Natural killer cell (primary cell): ENCODE measurements at regions not wholly inside any gene's neighbourhood (a gene's known extent, or its start where the extent isn't known, plus 50 kb on each side); places are given as distances from the start of the nearest gene placed in this dataset.

Experiments used
- ATAC-seq, 3 donors: fragments of 150-1000 bp in 2 of 3; fragments of 200-7000 bp in 1 of 3; cut with Tn5 transposase; 1 replicate in 1 of 3; 2 replicates in 2 of 3; pipeline ENCODE4 v1.10.0; 2021; ENCODE audit warnings: mild to moderate bottlenecking in 2 of 3, moderate library complexity in 2 of 3
- DNase-seq, 2 donors: peaks; one replicate each; pipeline versions ENCODE4 v3.0.0 to v3.0.0-alpha.2; 2013 to 2021; ENCODE audit warnings: mixed read lengths in 1 of 2
- H3K27ac ChIP-seq: one replicate; pipeline ENCODE4 v1.5.1; 2013; ENCODE audit warnings: mild to moderate bottlenecking, low read length
- H3K27me3 ChIP-seq: one replicate; pipeline ENCODE4 v1.6.1; 2013; ENCODE audit warnings: low read length; ENCODE audit not compliant: control insufficient read depth, insufficient read depth
- H3K36me3 ChIP-seq: one replicate; pipeline ENCODE4 v1.6.1; 2013; ENCODE audit warnings: low read length; ENCODE audit not compliant: control insufficient read depth, insufficient read depth
- H3K4me1 ChIP-seq: one replicate; pipeline ENCODE4 v1.6.1; 2013; ENCODE audit warnings: low read length; ENCODE audit not compliant: control insufficient read depth, insufficient read depth
- H3K4me3 ChIP-seq: one replicate; pipeline ENCODE4 v1.5.1; 2013; ENCODE audit warnings: low read length
- H3K9me3 ChIP-seq: one replicate; pipeline ENCODE4 v1.6.1; 2013; ENCODE audit warnings: low read length; ENCODE audit not compliant: control insufficient read depth, insufficient read depth
- H3K27ac Mint-ChIP-seq, 2 donors: one replicate each; pipeline ENCODE4 v1.8.0; 2022; ENCODE audit warnings: mild to moderate bottlenecking in 2 of 2, mixed read lengths in 2 of 2, moderate library complexity in 1 of 2
- H3K27me3 Mint-ChIP-seq, 2 donors: one replicate each; pipeline ENCODE4 v1.8.0; 2022; ENCODE audit warnings: low read depth in 2 of 2, mixed read lengths in 2 of 2
- H3K36me3 Mint-ChIP-seq: one replicate; pipeline ENCODE4 v1.8.0; 2022; ENCODE audit warnings: mixed read lengths
- H3K4me1 Mint-ChIP-seq, 2 donors: one replicate each; pipeline ENCODE4 v1.8.0; 2022; ENCODE audit warnings: mixed read lengths in 2 of 2
- H3K4me3 Mint-ChIP-seq: one replicate; pipeline ENCODE4 v1.8.0; 2022; ENCODE audit warnings: mild to moderate bottlenecking, moderate library complexity, mixed read lengths
- H3K9me3 Mint-ChIP-seq, 2 donors: one replicate each; pipeline ENCODE4 v1.8.0; 2022; ENCODE audit warnings: mixed read lengths in 2 of 2
- WGBS: methylation state at CpG from one replicate; pipeline ENCODE4 v1.1.7; 2013; ENCODE audit warnings: missing lambda C conversion rate; ENCODE audit not compliant: insufficient coverage; 5-methylcytosine and 5-hydroxymethylcytosine counted together
- intact Hi-C: fragments of 100-400 bp; cut with micrococcal nuclease; formaldehyde crosslinking; loops from one replicate; pipeline ENCODE4 v1.14.2; 2022
- TF ChIP-seq, protein P1 (sequence below): fragments of 200-600 bp; IDR thresholded peaks from one replicate; pipeline ENCODE4 v1.8.0; 2022; ENCODE audit warnings: antibody characterized with exemption

DNA sequence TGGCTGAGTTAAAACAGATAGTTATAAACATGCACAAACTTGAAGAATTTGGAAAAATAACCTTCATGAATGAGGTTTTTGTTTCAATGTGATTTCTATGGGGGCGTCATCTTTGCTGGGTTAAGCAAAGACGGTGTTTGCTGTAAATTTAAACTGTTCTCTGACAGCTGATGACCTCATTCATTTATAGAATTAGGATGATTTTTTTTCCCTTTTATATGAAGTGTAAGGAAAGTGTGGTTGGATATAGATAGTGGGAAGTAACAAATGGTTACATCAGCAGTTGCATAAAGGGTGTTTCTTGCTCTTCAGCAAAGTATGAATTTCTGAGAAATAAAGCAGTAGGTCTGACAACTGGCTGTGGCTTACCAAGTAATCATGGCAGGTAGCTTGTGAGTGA, 137.2 kb upstream of the CENPW start:
- no peak overlapping the region for H3K27ac ChIP-seq
- intact Hi-C loops = no loop called here
- TF ChIP-seq, protein P1, sequence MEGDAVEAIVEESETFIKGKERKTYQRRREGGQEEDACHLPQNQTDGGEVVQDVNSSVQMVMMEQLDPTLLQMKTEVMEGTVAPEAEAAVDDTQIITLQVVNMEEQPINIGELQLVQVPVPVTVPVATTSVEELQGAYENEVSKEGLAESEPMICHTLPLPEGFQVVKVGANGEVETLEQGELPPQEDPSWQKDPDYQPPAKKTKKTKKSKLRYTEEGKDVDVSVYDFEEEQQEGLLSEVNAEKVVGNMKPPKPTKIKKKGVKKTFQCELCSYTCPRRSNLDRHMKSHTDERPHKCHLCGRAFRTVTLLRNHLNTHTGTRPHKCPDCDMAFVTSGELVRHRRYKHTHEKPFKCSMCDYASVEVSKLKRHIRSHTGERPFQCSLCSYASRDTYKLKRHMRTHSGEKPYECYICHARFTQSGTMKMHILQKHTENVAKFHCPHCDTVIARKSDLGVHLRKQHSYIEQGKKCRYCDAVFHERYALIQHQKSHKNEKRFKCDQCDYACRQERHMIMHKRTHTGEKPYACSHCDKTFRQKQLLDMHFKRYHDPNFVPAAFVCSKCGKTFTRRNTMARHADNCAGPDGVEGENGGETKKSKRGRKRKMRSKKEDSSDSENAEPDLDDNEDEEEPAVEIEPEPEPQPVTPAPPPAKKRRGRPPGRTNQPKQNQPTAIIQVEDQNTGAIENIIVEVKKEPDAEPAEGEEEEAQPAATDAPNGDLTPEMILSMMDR = no peak
- H3K9me3 ChIP-seq = no peaks in the 10 kb centered on the region
- no peak overlapping the region for H3K4me3 Mint-ChIP-seq
- H3K4me1 ChIP-seq = no peaks in the 10 kb centered on the region
- no peaks in the 10 kb centered on the region for H3K27me3 Mint-ChIP-seq
- ATAC-seq (no peak), DNase-seq (no peak)
- H3K36me3 Mint-ChIP-seq = no peaks in the 10 kb centered on the region
- no peaks in the 10 kb centered on the region for H3K4me1 Mint-ChIP-seq
- H3K36me3 ChIP-seq = no peaks in the 10 kb centered on the region
- no peak overlapping the region for H3K27ac Mint-ChIP-seq
- no peak overlapping the region for H3K4me3 ChIP-seq
- H3K27me3 ChIP-seq = no peaks in the 10 kb centered on the region
- no peaks in the 10 kb centered on the region for H3K9me3 Mint-ChIP-seq
- 100% methylated on average over 2 of the region's 2 CpGs for WGBS

DNA sequence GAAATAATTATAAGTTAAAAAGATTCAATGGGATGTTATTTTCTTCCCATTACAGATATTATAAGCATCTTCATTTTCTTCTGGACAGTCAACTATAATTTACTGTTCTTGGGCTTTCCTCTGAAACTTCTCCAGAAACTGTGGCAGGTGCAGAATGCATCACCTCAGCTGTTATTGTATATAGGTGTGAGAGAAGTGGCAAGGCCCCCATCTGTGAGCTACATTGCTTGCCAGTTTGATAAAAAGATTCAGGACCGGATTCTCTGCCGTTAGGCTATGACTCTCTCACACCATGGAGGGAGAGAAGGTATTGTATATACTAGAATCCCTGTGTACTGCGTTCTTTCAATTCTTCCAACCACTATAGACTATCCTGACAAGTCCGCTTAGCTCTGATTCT, 135.8 kb upstream of the CENPW start:
- Histone ChIP-seq H3K36me3 (no peaks in the 10 kb centered on the region), H3K27ac (no peak overlapping the region), H3K4me1 (no peaks in the 10 kb centered on the region), H3K27me3 (no peaks in the 10 kb centered on the region), H3K4me3 (no peak overlapping the region), H3K9me3 (no peaks in the 10 kb centered on the region)
- H3K27ac Mint-ChIP-seq = no peak overlapping the region
- no peaks in the 10 kb centered on the region for H3K27me3 Mint-ChIP-seq
- no peak for DNase-seq
- TF ChIP-seq, protein P1 = no peak
- WGBS = 73% methylated on average over 3 of the region's 4 CpGs
- H3K9me3 Mint-ChIP-seq = no peaks in the 10 kb centered on the region
- no peak for ATAC-seq
- no peaks in the 10 kb centered on the region for H3K36me3 Mint-ChIP-seq
- no peaks in the 10 kb centered on the region for H3K4me1 Mint-ChIP-seq
- no peak overlapping the region for H3K4me3 Mint-ChIP-seq
- intact Hi-C loops = no loop called here

DNA sequence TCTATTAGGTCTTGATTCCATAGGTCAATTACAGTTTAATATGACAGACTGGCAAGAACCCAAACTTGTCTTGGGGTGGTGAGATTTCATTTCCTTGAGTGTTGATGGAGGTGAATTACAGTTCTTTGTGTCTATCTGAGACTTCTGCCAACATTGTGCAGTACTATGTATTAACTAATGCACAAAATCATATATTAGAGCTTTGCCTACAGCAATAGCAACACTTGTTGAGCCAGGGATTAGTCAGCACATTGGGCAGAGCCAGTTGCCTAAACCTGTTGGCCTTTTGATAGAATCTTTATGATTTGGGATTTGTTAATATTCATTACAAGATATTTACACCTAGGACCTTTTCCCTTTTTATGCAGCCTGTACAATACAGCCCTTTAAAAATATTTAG, 135.3 kb upstream of the CENPW start:
- Mint-ChIP-seq H3K36me3 (no peaks in the 10 kb centered on the region), H3K27ac (no peak overlapping the region), H3K4me1 (no peaks in the 10 kb centered on the region), H3K27me3 (no peaks in the 10 kb centered on the region), H3K9me3 (no peaks in the 10 kb centered on the region), H3K4me3 (no peak overlapping the region)
- intact Hi-C loops = no loop called here
- no peak overlapping the region for H3K27ac ChIP-seq
- H3K9me3 ChIP-seq = no peaks in the 10 kb centered on the region
- TF ChIP-seq, protein P1 = no peak
- H3K36me3 ChIP-seq = no peaks in the 10 kb centered on the region
- ATAC-seq = no peak
- no peak overlapping the region for H3K4me3 ChIP-seq
- no peaks in the 10 kb centered on the region for H3K27me3 ChIP-seq
- H3K4me1 ChIP-seq = no peaks in the 10 kb centered on the region
- DNase-seq = no peak

DNA sequence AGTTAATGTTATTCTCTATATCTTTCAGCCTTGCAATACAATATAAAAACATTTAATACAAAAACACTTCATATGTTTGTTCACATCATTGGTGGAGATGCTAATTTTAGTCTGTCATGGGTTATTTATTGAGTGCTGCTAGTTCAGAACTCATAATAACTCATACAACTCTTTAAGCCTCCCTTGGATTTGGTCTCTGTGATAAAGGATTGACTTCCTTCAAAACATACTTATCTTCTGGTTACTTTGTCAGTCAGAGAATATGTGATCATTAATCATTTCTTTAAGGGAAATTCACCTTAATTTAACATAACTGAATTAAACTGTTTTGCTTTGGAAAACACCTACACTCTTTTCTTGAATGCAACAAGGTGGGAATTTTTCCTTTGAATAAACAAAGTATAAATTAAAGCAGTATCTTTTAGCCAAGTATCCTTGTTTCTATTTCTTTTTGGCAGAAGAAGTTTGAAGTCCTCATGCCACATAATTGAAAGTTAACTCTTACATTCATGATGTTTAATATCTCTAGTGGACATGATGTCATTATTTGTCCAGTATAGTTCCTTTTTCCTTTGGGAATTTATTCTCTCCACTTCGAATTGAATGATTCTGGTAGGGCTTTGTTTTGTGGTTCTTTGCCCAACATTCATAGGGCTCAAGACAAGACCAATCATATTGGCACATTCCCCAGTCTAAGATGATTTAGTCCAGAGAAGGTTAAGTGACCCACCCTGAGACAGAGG, 133.2 kb upstream of the CENPW start:
- ATAC-seq (no peak), DNase-seq (no peak)
- H3K27ac Mint-ChIP-seq = no peak overlapping the region
- Histone ChIP-seq H3K4me3 (no peak overlapping the region), H3K9me3 (no peaks in the 10 kb centered on the region), H3K36me3 (no peaks in the 10 kb centered on the region), H3K4me1 (no peaks in the 10 kb centered on the region), H3K27me3 (no peaks in the 10 kb centered on the region), H3K27ac (no peak overlapping the region)
- peaks cover 0 to 4% of the 10 kb centered on the region in 2 donors for H3K9me3 Mint-ChIP-seq
- H3K36me3 Mint-ChIP-seq = no peaks in the 10 kb centered on the region
- TF ChIP-seq, protein P1 = no peak
- intact Hi-C loops = no loop called here
- H3K27me3 Mint-ChIP-seq = no peaks in the 10 kb centered on the region
- no peak overlapping the region for H3K4me3 Mint-ChIP-seq
- 57% methylated on average over 1 of the region's 1 CpG for WGBS
- no peaks in the 10 kb centered on the region for H3K4me1 Mint-ChIP-seq
